ENCODE measurements at regions not wholly inside any gene's neighbourhood (a gene's known extent, or its start where the extent isn't known, plus 50 kb on each side); places are given as distances from the start of the nearest gene placed in this dataset.

DNA sequence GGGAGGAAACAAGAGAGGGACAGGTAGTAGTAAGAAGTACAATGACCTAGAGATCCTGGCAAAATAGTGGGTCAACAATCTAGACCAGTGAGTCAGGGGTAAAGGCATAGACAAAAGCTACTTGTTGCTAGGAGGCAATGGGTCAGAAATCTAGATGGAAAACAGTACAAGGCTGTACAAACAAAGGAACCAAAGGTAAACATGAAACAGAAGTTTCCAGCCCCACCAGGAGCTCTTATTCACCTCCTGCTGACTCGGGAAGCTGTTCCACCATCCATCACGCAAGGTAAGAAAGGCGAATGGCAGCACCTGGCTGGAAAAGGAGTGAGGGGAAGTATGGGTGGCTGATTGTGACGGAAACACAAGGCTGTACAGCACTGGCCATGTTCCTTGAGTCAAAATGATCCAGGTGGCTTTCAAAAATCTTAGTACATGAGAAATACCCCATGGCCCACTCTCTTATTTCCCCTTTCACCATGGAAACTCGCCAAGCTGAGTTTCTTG is 70.5 kb upstream of the RAI14 start (continued):
- TF ChIP-seq CHAMP1 (IDR thresholded peaks at IDR 0.05), result no peak

GRCh38 chr5:34586117-34586885 is 69.8 kb upstream of the RAI14 start:
- ChIA-PET POLR2A (interaction anchor here (0.6 to 2.2 kb wide), 6 partner anchors 9 to 82 kb away, joined by 3 to 11 read pairs (median 4); no protein-coding TSS in a partner anchor), CTCF (ENCODE audit: low intra/inter-chr PET ratio) (no interaction called here)
- H3K4me3 ChIP-seq, result no peak overlapping the region
- DNase-seq (ENCODE audit: extremely low read depth in 1 of 4, low spot score in 3 of 4) (peak in 3 of 4 experiments; percentile 28 to 33 (median 32)), ATAC-seq (no peak), FAIRE-seq (peak; percentile 65)
- peak overlapping the region; percentile 73 for H2AFZ ChIP-seq (ENCODE audit: low read depth, low read length)
- peak overlapping the region; percentile 29; the same call in 2 of the 3 replicates for H3K27ac ChIP-seq (ENCODE audit: extremely low read depth, low read depth, low read length)
- H3K4me2 ChIP-seq (ENCODE audit: insufficient read depth, low read length), result peak overlapping the region; percentile 50
- no TSS peak for BruUV-seq (replicated peaks)
- no peaks in the 10 kb centered on the region for H3K9me1 ChIP-seq (ENCODE audit: control insufficient read depth, insufficient read depth, low read length)
- no peaks in the 10 kb centered on the region for H3K9me3 ChIP-seq (replicated peaks; ENCODE audit: control insufficient read depth, insufficient read depth, low read depth, low read length)
- intact Hi-C loops (cut with micrococcal nuclease), result no loop called here
- in situ Hi-C loops (cut with MboI), result no loop called here
- H3K9ac ChIP-seq (ENCODE audit: insufficient read depth in 1 of 2, low read depth in 2 of 2, low read length in 2 of 2), result peak overlapping the region; percentile 4 to 65; a peak in 1 of 4 replicates
- no peaks in the 10 kb centered on the region for H4K20me1 ChIP-seq (replicated peaks; ENCODE audit: control insufficient read depth, insufficient read depth, low read length)
- no peaks in the 10 kb centered on the region for H3K27me3 ChIP-seq (ENCODE audit: control insufficient read depth in 2 of 2, insufficient read depth in 2 of 2, low read length in 2 of 2)
- no peaks in the 10 kb centered on the region for H3K79me2 ChIP-seq (ENCODE audit: control insufficient read depth, insufficient read depth, low read length)
- peaks cover 23 to 58% of the 10 kb centered on the region in 2 experiments for H3K4me1 ChIP-seq (replicated peaks in 1 of 2; ENCODE audit: control insufficient read depth in 2 of 2, insufficient read depth in 2 of 2, low read length in 2 of 2)
- WGBS (ENCODE audit: insufficient coverage, low coverage, missing lambda C conversion rate), result 48% methylated on average over 14 of the region's 15 CpGs
- no peaks in the 10 kb centered on the region for H3K36me3 ChIP-seq (ENCODE audit: control insufficient read depth, insufficient read depth, low read length)
- TF ChIP-seq ZNF41 (CRISPR knock-in tag; conservative IDR thresholded peaks at IDR 0.05), result no peak
- TF ChIP-seq PURB (CRISPR knock-in tag; IDR thresholded peaks at IDR 0.05; ENCODE audit: low read depth), result no peak
- TF ChIP-seq SRF (CRISPR knock-in tag; IDR thresholded peaks at IDR 0.05), result no peak
- TF ChIP-seq LEF1 (IDR thresholded peaks at IDR 0.05), result no peak
- no peak for TF ChIP-seq PRMT5 (CRISPR knock-in tag; IDR thresholded peaks at IDR 0.05)
- TF ChIP-seq CBFA2T2 (conservative IDR thresholded peaks at IDR 0.05), result 0 out of 2 replicates have a peak, but pooled peaks have one; percentile 50
- TF ChIP-seq TGIF2 (CRISPR knock-in tag; IDR thresholded peaks at IDR 0.05), result no peak
- no peak for TF ChIP-seq PRPF4 (IDR thresholded peaks at IDR 0.05; ENCODE audit: insufficient read depth, low read depth, low read length, poor library complexity, severe bottlenecking)
- TF ChIP-seq SAP30 (IDR thresholded peaks at IDR 0.05; ENCODE audit: borderline replicate concordance, insufficient read depth, low read depth, low read length, poor library complexity, severe bottlenecking), result no peak
- TF ChIP-seq ZNF561 (CRISPR knock-in tag; conservative IDR thresholded peaks at IDR 0.05), result no peak
- TF ChIP-seq, protein P1, sequence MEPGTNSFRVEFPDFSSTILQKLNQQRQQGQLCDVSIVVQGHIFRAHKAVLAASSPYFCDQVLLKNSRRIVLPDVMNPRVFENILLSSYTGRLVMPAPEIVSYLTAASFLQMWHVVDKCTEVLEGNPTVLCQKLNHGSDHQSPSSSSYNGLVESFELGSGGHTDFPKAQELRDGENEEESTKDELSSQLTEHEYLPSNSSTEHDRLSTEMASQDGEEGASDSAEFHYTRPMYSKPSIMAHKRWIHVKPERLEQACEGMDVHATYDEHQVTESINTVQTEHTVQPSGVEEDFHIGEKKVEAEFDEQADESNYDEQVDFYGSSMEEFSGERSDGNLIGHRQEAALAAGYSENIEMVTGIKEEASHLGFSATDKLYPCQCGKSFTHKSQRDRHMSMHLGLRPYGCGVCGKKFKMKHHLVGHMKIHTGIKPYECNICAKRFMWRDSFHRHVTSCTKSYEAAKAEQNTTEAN (CRISPR knock-in tag; IDR thresholded peaks at IDR 0.05), result no peak
- no peak for TF ChIP-seq PTTG1 (tag; IDR thresholded peaks at IDR 0.05; ENCODE audit: low read depth)
- no peak for TF ChIP-seq SOX6 (IDR thresholded peaks at IDR 0.05)
- no peak for TF ChIP-seq SNRNP70 (optimal IDR thresholded peaks at IDR 0.05; ENCODE audit: low read depth, low read length)
- TF ChIP-seq PHF20 (IDR thresholded peaks at IDR 0.05; ENCODE audit: partially characterized antibody), result no peak
- TF ChIP-seq POLR2H (tag; IDR thresholded peaks at IDR 0.05; ENCODE audit: low read depth), result no peak

All from K562 (cell line).